SK-N-DZ (cell line): ENCODE measurements at regions not wholly inside any gene's neighbourhood (a gene's known extent, or its start where the extent isn't known, plus 50 kb on each side); places are given as distances from the start of the nearest gene placed in this dataset.

Experiments
- DNase-seq: peaks from one replicate; pipeline ENCODE4 v3.0.0-alpha.2; 2015; ENCODE audit warnings: low spot score

DNA sequence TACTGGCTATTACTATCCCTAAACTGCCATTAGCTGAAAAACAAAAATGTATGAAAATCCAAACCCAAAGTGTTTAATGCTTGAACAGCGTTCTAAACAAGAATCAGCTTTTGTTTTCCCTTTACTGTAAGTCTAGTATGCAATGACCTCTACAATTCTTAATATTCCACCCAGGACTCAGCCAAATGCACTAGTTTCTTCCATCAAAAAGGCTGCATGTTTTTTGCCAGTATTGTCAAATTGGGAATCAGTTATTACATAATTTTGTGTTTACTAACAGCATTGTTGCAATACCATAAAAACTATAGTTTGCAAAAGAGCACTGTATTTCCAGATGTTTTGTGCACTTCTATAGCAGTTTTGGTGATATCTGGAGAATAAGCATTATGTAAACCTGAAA, 634.5 kb downstream of the LTN1 start:
- DNase-seq, result no peak

DNA sequence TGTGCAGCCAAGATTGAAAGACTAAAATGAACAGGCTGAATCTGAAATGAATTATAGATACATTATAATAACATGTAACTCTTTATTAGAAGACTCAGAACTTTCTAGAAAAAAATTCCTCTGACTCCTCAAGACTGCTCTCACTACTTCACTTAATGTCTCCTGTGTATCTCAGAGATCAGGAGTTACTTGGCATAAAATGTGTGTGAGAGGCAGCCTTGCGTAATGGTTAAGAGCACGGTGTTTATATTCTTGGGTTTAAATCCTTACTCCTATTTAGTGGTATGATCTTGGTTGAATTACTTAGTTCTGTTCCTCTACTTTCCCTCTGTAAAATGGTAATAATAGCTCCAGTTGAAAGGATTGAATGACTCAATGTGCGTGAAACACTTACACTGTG, 634.9 kb downstream of the LTN1 start:
- DNase-seq, result no peak

DNA sequence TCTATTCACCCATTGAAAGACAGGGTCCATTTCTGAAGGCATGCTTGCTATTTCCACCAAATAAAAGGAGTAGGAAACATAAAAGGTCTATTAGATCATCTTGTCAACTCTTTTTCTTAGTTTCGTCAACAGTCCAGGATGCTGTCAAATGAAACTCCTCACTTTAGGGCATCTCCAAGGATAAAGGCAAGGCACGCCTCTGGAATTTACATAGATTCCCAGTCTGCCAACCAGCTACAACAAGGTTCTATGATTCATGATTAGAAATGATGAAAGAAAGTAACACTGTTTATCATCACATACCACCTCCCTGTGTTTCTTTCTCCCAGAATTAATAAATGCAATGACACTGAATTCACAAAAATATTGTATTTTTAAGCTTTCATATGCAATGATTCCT, 636.3 kb downstream of the LTN1 start:
- no peak for DNase-seq

DNA sequence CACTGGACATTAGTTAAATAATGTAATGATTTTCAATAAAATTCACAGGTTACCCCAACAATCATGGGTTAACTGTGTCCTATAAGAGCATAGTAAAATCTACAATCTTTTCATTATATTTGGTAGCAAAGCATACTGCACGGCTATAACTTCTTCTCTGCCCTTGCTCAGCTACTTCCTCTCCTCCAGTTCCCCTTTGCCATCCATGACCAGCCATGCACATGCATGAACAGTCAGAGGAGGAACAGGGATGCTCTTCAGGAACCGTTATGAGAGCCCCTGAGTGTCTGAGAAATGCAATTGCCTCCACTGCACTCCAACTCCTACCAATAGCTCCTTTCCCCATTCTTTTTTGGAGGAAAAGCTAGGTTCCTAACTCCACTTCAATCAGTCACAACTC, 646.7 kb downstream of the LTN1 start:
- DNase-seq, result no peak

DNA sequence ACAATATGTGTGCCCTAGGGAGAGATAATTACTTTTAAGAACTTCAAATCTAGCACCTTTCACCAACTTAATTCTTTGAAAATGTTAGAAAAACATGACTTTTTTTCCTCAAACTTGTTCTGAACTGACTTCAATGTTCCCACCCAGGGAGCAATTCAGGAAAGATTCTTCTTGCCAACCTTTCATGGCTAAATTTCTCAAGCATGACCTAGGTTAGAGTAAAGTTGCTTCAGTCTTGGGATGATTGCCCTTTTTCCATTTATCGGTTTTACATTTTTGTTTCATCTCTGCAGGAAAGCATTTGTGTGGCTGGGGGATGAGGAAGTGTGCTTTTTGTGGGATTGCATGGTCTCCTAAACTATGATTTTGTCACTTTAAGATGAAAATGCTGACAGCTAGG, 647.7 kb downstream of the LTN1 start:
- no peak for DNase-seq

DNA sequence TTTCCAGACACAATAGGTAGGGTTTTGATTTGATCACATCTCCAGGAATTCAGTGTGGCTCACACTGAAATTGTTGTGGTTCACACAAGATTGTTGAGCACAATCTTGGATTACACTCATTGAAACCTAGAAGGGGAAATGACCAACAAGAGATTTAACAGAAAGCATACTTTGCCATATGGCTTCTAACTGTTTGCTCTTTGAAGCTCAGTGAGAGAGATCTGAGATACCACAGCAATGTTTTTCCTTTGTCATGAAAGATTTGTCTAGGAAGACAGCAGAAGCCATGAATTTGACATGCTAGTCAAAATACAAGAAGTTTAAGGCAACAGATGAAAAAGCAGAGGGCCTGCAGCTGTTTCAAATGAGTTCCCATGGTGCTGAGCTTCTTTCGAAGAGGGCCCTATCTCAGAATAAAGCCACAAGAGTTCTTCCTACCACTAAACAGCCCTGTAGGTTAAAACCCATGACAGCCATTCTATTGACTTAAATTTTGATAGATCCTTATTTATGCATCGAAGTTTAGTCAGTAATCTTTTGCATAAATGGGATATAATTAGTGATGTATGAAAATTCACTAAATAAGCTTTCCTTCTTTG, 650.4 kb downstream of the LTN1 start:
- DNase-seq, result no peak

DNA sequence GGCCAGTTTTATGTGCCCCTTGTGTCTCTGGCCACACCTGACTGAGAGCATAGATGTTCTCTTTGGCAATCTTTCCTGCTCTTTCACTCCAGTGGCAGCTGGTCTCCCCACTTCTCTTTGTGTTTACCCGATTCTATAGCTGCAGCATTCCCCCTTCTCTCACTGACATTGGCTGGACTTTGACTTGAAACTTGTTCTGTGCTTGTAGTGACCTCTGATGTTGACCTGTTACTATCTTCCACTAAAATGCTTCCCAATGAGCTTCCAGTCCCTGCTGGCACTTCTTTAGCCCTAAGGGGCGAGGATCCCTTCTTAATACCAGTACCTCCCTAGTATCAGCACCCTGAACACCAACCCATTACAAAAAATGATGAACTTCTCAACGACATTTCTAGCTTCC, 653.3 kb downstream of the LTN1 start:
- DNase-seq, result no peak

DNA sequence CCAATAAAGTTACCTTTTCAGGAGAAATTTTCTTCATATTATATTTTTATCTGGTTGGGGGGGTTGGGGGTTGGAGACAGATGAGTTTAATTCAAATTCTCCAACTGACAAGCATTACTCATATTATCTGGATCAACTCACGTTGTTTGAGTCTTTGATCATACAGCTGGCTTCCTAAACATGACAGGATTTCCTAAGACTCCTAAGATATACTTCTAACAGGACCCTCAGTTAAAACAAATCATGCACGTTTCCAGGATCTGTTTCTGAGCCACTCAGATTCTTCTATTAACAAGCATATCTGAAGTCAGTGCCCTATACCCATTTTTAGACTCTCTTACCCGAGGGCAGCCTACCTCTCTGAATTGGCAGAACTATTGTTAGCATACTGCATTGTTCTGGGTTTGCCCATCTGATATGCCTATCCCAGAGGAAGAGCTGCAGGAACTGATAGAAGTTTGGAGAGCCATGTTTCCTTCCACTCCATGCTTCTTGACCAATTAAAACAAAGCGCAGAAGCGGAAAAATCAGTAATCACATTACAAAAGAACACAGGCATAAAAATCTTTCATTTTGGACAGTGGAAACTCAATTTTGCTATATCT, 653.9 kb downstream of the LTN1 start:
- DNase-seq, result no peak

DNA sequence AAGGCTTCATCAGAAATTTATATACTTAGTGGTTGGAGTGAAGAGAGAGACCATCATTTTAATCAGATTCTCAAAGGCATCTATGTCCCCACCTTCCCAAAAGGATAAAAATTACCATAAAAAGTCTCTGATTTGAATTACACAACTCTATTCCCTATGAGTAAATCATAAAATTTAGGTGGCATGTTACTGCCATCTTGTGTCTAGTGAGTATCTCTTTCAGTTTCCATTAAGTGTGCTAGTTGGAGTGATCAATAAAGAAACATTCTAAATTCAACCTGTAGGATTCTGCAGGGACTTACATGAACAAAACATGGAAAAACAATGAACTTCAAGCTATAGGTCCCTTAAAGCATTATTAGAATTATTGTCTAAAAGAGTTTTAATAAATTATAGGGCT, 655.4 kb downstream of the LTN1 start:
- DNase-seq, result peak; percentile 29

DNA sequence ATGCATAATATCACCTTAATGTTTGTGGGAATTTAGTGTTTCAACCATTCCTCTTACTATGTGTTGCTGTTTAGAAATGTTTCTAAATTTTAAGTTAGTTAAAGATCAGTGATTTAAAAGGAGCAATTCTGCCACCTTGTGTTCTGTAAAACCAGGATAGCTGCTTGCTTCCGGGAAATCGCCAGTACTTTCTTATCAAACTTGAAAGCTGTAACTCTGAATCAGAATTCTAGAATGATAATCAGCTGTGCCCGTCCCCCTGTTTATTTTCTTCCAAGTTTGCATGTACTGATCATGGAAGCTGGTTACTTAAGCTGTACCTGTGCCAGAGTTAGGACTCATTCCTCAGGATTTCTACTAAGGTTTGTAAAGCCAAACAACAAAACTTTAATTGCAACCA, 656.4 kb downstream of the LTN1 start:
- peak; percentile 35 for DNase-seq

DNA sequence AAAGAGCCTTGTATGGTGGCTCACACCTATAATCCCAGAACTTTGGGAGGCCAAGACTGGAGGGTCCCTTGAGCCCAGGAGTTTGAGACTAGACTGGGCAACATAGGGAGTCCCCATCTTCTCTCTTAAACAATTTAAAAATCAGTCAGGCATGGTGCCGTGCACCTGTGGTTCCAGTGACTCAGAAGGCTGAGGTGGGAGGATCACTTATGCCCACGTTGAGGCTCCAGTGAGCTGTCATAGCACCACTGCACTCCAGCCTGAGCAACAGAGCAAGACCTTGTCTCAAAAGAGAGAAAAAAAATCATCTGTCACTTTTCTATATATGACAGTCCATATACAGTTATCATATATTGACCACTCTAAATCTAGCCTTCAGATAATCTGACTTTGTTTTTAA, 658.3 kb downstream of the LTN1 start:
- no peak for DNase-seq

DNA sequence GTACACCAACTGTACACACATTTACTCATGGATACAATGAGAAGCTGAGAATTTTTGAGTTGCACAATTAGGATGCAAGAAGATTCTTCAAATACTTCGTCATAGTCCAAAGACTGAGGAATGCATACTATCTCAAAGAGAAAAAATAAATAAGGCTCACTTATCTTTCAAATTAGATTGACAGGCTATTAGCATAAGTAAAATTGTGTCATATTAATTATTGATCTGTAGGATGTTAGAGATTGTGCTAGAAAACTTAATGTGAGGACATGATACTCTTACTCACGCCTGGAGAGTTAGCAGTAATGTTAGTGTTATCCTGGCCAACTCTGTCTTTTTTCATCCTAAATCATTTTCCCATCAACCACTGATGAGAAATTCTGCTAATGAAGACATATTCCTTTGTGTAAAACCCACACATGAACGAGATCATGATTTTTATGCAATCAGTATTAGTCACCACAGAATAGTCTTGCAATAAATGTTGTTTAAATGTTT, 659.0 kb downstream of the LTN1 start:
- DNase-seq, result no peak

DNA sequence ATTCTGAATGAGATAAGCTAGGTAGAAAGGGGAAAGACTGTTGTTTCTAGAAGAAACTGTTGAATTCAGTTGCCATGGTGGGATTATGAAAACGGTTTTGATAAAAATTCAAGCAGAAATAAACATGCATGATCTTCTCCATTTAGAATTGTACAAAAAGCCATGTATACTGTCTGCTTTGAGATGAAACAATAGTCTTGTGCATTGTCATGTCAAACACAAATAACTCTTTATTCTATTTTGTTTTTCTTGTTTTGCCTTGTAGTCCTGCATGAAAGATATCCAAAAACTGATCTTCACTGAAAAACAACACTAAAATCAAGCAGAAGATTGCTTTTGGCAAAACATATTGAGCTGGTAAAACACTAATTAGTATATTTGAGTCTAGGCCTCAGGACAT, 659.9 kb downstream of the LTN1 start:
- DNase-seq, result no peak

DNA sequence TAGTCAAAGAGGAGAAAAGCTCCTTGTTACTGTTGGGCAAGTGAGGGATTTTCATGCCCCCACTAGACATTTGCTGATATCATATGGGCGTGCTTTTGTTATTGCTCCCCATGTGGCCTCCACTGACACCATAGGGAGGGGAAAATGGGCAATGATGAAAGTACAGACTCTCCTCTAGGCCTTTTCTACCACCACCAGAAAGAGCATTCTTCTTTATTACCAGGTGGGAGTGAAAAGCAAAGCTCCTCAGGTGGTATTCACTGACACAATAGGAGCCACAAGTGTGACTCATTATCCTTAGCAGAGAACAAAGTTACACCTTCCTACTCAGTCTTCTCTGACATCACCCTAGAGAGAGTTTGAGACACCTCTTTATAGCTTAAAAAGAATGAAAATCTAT, 667.1 kb downstream of the LTN1 start:
- DNase-seq, result no peak

DNA sequence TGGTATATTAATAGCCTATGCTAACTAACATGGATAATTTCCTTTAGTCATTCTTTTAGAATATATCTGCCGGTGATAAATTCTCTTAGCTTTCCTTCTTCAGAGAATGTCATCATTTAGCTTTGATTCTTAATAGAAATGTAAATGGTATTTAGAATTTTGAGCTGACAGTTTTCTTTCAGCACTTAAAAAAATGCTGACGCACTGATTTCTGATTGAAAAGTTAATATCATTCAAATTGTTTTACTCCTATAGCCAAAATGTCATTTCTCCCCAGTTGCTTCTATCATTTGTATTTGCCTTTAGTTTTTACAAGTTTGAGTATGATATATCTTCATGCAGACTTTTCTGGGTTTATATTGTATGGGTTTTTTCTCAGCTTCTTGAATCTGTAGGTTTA, 668.0 kb downstream of the LTN1 start:
- no peak for DNase-seq

DNA sequence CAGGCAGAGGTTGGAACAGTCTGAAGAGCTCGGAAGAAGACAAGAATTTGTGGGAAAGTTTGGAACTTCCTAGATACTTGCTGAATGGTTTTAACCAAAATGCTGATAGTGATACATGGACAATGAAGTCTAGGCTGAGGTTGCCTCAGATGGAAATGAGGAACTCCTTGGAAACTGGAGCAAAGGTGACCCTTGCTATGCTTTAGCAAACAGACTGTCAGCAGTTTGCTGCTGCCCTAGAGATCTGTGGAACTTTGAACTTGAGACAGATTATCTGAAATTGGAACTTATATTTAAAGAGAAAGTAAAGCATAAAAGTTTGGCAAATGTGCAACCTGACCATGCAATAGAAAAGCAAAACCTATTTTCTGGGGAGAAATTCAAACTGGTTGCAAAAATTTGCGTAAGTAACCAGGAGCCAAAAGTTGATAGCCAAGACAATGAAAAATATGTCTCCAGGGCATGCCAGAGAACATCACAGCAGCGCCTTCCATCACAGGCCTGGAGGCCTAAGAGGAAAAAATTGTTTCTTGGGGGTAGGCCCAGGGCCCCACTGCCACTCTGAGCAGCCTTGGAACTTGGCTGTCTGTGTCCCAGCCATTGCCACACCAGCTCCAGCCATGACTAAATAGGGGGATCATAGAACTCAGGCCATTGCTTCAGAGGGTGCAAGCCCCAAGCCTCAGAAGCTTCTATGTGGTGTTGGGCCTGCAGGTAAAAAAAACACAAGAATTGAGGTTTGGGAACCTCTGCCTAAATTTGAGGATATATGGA, 675.3 kb downstream of the LTN1 start:
- DNase-seq, result no peak

DNA sequence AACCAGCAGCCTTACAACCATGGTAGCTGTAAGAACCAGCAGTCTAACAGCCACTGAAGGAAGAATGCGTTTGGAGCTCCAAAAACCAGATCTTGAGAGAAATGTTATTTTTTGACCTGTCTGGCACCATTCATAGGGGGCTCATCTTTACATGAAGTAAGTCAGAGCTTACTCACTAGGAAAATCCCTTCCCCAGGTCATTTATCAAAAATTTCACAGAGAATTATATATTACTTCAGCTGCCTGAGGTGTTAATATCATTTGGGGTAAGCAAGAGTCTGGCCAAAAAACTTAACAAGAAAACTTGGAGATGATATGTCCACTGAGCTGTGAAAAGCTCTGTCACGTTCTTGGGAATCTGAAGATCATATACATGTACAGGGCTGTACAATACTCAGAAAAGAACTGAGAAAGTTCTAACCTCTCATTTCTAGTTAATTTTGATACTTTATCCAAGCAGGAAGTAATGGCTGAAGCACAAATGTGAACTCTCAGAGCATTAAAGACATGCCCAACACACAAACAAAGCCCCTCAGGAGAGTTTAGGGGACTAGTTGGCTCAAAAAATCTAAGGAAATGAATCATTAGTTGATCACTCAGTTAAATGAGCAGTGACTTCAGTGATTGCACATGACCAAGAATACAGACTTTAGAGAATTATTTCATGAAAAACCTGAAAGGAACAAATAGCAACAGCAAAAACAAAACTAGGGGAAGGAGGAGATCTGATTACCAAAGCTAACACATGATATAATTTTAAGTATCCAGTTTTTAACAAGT, 681.1 kb downstream of the LTN1 start:
- DNase-seq, result no peak

DNA sequence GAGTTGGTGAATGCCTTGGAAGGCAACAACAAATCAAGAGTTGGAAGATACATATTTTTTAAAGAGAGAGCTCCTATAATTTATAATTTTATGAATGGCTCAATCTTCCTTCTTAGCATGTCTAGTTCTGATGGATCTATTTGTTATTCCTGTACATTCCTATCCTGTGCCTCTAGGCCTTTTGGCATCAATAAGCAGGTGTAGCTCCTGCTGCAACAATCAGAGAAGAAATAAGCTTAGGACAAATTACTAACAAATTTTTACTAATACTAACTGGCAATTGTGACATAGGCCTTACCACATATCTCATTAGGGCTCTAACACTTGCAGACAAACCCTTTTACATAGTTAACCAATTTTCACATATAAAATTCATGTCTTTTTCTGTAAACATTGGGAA, 682.0 kb downstream of the LTN1 start:
- DNase-seq, result no peak

DNA sequence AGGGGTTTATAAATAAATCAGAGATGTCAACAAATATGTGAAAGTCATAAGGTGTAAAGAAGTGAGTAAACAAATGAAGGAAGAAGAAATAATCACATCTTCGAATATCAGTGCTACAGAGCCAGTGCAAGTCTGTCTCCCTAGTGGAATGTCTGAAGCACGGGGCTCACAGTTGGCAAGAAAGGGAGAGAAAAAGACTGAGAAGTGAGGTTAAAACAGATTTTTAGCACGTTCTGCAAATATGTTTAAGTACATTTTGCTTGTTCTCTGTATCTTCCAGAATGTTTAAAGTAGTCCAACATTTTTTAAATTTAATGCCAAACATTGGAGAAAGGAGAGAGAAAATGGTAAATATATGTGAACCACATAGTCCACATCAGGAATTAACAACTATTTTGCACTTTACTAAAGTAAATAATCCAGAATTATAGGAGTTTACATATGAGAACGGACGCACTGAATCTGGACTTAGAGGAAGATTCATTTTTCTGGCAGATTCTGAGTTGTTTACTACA, 682.4 kb downstream of the LTN1 start:
- DNase-seq, result no peak

DNA sequence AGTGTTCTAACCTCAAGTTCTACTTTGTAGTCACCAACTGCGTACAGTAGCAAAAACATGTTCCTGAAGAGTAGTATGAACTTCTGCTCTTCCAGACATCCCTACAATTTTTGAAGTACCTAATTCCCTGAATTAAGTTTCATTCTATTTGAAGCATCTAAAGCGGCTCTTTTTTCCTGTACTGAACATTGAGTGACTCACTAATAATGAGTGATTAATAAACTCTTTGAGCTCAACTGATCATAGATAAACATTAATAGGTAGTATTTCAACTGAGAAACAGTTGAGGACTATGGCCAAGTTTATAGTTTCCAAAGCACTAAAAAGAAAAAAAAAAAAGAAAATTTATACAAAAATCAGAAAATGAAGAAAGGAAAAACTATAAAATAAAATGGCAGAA, 683.1 kb downstream of the LTN1 start:
- no peak for DNase-seq

DNA sequence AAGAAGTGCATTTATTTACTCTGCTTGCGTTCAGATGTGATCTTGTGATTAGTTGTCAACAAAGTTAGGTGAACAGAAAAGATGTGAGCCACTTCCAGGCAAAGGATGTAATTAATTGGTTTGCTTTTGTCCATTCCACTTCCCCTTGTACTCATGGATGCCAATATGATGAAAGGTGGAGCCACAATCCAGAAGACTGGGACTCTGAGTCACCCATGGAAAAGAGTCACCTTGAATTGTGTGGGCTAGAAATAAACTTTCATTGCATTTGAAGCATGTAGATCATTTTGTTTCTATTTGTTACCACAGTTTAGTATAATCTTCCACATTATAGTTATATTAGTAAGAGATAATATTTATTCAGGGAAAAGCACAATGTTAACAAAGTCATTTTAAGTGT, 684.2 kb downstream of the LTN1 start:
- DNase-seq, result no peak

DNA sequence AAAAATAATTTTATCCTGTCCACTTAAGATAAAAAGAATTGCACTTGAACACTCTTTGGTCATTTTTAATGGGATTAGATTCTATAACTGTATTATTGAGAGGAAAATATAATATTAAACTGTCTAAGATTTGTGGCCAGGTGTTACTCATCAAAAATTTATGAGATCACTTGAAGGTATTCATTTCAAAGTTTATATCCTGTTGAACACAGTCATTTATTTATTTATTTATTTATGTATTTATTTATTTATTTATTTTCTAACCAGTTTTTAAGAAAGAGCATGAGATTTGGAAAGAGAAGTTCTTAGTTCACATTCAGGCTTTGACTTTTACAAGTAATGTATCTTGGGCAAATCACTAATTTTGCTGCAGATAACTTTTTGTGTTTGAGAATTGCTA, 692.7 kb downstream of the LTN1 start:
- no peak for DNase-seq
